ENCODE measurements at regions not wholly inside any gene's neighbourhood (a gene's known extent, or its start where the extent isn't known, plus 50 kb on each side); places are given as distances from the start of the nearest gene placed in this dataset.

GRCh38 chr11:97363331-97363730 is 973.5 kb downstream of the JRKL start:
- ChIA-PET POLR2A (ENCODE audit: unreplicated experiment) (no interaction called here), CTCF (no interaction called here)
- no peaks in the 10 kb centered on the region for H3K9me1 ChIP-seq (ENCODE audit: insufficient read depth, low read length)
- H3K4me1 ChIP-seq (ENCODE audit: control insufficient read depth, insufficient read depth, low read length) = no peaks in the 10 kb centered on the region
- H4K20me1 ChIP-seq (ENCODE audit: insufficient read depth, low read length) = no peaks in the 10 kb centered on the region
- no peak overlapping the region for H4K8ac ChIP-seq (ENCODE audit: low read depth in 2 of 2, low read length in 2 of 2)
- H2BK20ac ChIP-seq (ENCODE audit: low read depth, low read length) = no peak overlapping the region
- no peak overlapping the region for H2BK5ac ChIP-seq (ENCODE audit: low read depth, low read length, poor library complexity, severe bottlenecking)
- dilution Hi-C loops (cut with HindIII; ENCODE audit: low sequenced_read_pairs, unreplicated experiment) = no loop called here
- no peak overlapping the region for H3K4me3 ChIP-seq (ENCODE audit: insufficient read depth, low read depth, low read length)
- no peak overlapping the region for H2BK120ac ChIP-seq (ENCODE audit: low read depth, low read length)
- no TSS peak for BruUV-seq (replicated peaks)
- DNase-seq (no peak), ATAC-seq (ENCODE audit: low read depth) (no peak)
- no peak overlapping the region for H3K56ac ChIP-seq (ENCODE audit: extremely low read depth, insufficient read depth, low read length)
- no peak overlapping the region for H2AK9ac ChIP-seq (replicated peaks; ENCODE audit: low read depth, low read length, poor library complexity)
- no peak overlapping the region for H4K5ac ChIP-seq (ENCODE audit: low read depth, low read length)
- TF ChIP-seq MXI1 (IDR thresholded peaks at IDR 0.05; ENCODE audit: borderline replicate concordance, low read depth, low read length) (no peak), CHD1 (IDR thresholded peaks at IDR 0.05; ENCODE audit: low read depth, low read length) (no peak), RFX5 (IDR thresholded peaks at IDR 0.05; ENCODE audit: low read depth, low read length) (no peak), MAFK (IDR thresholded peaks at IDR 0.05; ENCODE audit: low read depth, low read length) (no peak), CTCF (conservative IDR thresholded peaks at IDR 0.05; ENCODE audit: low read depth, low read length) (no peak), RAD21 (IDR thresholded peaks at IDR 0.05; ENCODE audit: low read length) (no peak), USF2 (IDR thresholded peaks at IDR 0.05; ENCODE audit: low read depth, low read length) (no peak), NFE2L2 (IDR thresholded peaks at IDR 0.05; ENCODE audit: low read depth, low read length) (no peak), MAZ (IDR thresholded peaks at IDR 0.05; ENCODE audit: borderline replicate concordance, low read depth, low read length) (no peak), CEBPB (IDR thresholded peaks at IDR 0.05; ENCODE audit: low read depth, low read length) (no peak), RCOR1 (IDR thresholded peaks at IDR 0.05; ENCODE audit: insufficient replicate concordance, low read length) (no peak), POLR2A (IDR thresholded peaks at IDR 0.05; ENCODE audit: low read depth, low read length) (no peak), FOS (IDR thresholded peaks at IDR 0.05; ENCODE audit: low read depth, low read length) (no peak), BHLHE40 (IDR thresholded peaks at IDR 0.05; ENCODE audit: low read depth, low read length) (no peak), SMC3 (IDR thresholded peaks at IDR 0.05; ENCODE audit: low read depth, low read length) (no peak)
- TF ChIP-seq, protein P1, sequence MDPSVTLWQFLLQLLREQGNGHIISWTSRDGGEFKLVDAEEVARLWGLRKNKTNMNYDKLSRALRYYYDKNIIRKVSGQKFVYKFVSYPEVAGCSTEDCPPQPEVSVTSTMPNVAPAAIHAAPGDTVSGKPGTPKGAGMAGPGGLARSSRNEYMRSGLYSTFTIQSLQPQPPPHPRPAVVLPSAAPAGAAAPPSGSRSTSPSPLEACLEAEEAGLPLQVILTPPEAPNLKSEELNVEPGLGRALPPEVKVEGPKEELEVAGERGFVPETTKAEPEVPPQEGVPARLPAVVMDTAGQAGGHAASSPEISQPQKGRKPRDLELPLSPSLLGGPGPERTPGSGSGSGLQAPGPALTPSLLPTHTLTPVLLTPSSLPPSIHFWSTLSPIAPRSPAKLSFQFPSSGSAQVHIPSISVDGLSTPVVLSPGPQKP (IDR thresholded peaks at IDR 0.05; ENCODE audit: borderline replicate concordance, low read depth, low read length) = no peak
- H3K18ac ChIP-seq (ENCODE audit: low read depth, low read length) = no peak overlapping the region
- H4K91ac ChIP-seq (ENCODE audit: insufficient read depth, low read depth, low read length) = no peak overlapping the region
- no peak overlapping the region for H3K9ac ChIP-seq (ENCODE audit: low read depth, low read length)
- no peak overlapping the region for H2AK5ac ChIP-seq (ENCODE audit: low read depth, low read length)
- no peak overlapping the region for H2BK15ac ChIP-seq (ENCODE audit: low read depth, low read length)
- H3K23ac ChIP-seq (ENCODE audit: low read depth, low read length) = no peak overlapping the region
- intact Hi-C loops (cut with micrococcal nuclease) = no loop called here
- no peak overlapping the region for H3K4ac ChIP-seq (ENCODE audit: low read depth, low read length)
- no peak overlapping the region for H2AFZ ChIP-seq (replicated peaks; ENCODE audit: low read length, poor library complexity)
- H3K4me2 ChIP-seq (ENCODE audit: low read depth, low read length) = no peak overlapping the region
- H3K14ac ChIP-seq (replicated peaks; ENCODE audit: low read depth, low read length) = no peak overlapping the region
- no peaks in the 10 kb centered on the region for H3K79me1 ChIP-seq (ENCODE audit: low read depth in 1 of 2, low read length in 2 of 2)
- H3K36me3 ChIP-seq (ENCODE audit: control insufficient read depth, insufficient read depth, low read length) = no peaks in the 10 kb centered on the region
- H3K27me3 ChIP-seq (ENCODE audit: control insufficient read depth, insufficient read depth, low read length) = no peaks in the 10 kb centered on the region
- in situ Hi-C loops (cut with MboI; ENCODE audit: low sequenced_read_pairs) = no loop called here
- no peak overlapping the region for H3K27ac ChIP-seq (ENCODE audit: insufficient read depth, low read length)
- peaks cover 23% of the 10 kb centered on the region for H3K9me3 ChIP-seq (ENCODE audit: control insufficient read depth, insufficient read depth, low read length)

Data from IMR-90 (cell line).